Heart left ventricle (tissue), 13 donors: ENCODE measurements at regions not wholly inside any gene's neighbourhood (a gene's known extent, or its start where the extent isn't known, plus 50 kb on each side); places are given as distances from the start of the nearest gene placed in this dataset.

Source experiments
- POLR2A ChIP-seq, 2 donors: fragments of 450-650 bp; IDR thresholded peaks; one replicate each; pipeline ENCODE4 v1.6.1; 2017; ENCODE audit warnings: antibody characterized with exemption in 2 of 2, mild to moderate bottlenecking in 2 of 2, moderate library complexity in 2 of 2
- TF ChIP-seq, protein P1 (sequence below), 12 donors: fragments of 200-600 bp; sonication (generic) in 4 of 12; IDR thresholded peaks; one replicate each; pipeline versions ENCODE4 v1.5.0 to v1.8.0; 2018 to 2022; ENCODE audit warnings: antibody characterized with exemption in 12 of 12, mild to moderate bottlenecking in 5 of 12
- donor health status: ischemic (EF 13 %, LVEDD 7.1; RV severe dilation, severe dysfunction).
- donor health status: DM: no; HTN: yes; CAD: no.
- donor health status: DM: no; HTN: no; CAD: no.
- donor health status: ischemic (EF 25% LVEDD 6.9; RV normal size, moderate dysfunction).
- donor health status: ischemic (EF 25% LVEDD 5.7; RV mildly dilated, moderate dysfunction).
- donor health status: ischemic (EF 35%, LVEDD 5.7; RV mildly dilated, moderate dysfunction).
- donor health status: nonischemic (EF 11% LVEDD 7.7; RV severe dilation, severe dysfunction).
- donor health status: DM: yes; HTN: yes; CAD: no.
- donor health status: PGD.
- donor health status: ischemic (EF 29% LVEDD 5.4; RV normal size, mild dysfunction).
- donor health status: nonischemic (EF 23%, LVEDD 6.1; RV moderate dilation, normal function).

DNA sequence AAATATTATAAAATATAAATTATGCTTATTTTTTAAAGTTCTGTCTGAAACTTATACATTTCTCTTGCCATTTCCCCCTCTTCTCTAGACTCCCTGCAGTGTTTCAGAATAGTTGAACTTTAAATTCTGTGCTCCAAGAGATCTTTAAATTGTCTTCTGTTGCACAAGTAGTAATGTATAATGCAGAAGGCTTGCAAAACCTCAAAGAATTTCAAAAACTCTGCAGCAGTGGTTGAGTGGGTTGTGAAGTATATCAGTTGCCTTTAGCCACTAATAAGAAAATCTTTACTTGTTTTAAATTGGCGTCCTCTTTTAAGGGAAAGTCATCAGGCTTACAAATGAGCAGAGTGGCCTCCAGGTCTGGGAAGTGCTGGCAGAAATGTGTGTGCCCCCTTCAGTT, 1153.3 kb upstream of the PABPC4L start:
- TF ChIP-seq, protein P1, sequence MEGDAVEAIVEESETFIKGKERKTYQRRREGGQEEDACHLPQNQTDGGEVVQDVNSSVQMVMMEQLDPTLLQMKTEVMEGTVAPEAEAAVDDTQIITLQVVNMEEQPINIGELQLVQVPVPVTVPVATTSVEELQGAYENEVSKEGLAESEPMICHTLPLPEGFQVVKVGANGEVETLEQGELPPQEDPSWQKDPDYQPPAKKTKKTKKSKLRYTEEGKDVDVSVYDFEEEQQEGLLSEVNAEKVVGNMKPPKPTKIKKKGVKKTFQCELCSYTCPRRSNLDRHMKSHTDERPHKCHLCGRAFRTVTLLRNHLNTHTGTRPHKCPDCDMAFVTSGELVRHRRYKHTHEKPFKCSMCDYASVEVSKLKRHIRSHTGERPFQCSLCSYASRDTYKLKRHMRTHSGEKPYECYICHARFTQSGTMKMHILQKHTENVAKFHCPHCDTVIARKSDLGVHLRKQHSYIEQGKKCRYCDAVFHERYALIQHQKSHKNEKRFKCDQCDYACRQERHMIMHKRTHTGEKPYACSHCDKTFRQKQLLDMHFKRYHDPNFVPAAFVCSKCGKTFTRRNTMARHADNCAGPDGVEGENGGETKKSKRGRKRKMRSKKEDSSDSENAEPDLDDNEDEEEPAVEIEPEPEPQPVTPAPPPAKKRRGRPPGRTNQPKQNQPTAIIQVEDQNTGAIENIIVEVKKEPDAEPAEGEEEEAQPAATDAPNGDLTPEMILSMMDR (IDR thresholded peaks at IDR 0.05) = no peak
- no peak for TF ChIP-seq POLR2A (IDR thresholded peaks at IDR 0.05)
